Activated T-helper 2 cell treated with anti-CD3 and anti-CD28 coated beads, Interferon-gamma antibody, Interleukin-2, Interleukin-4, amounts not matched to agents 10 μg/mL and 5 μg/mL and 100 μg/mL, durations not matched to agents 14 hours and 24 hours and 36 hours (primary cell): ENCODE measurements at regions not wholly inside any gene's neighbourhood (a gene's known extent, or its start where the extent isn't known, plus 50 kb on each side); places are given as distances from the start of the nearest gene placed in this dataset.
"Not testable (repeated sequence)": the region's sequence is repeated elsewhere in the genome, so short reads cannot be mapped to it uniquely, and the experiment has no call there.

Experiments used
- DNase-seq: peaks from one replicate; pipeline ENCODE4 v3.0.0; 2021; ENCODE audit warnings: low spot score
- H3K27ac Mint-ChIP-seq: one replicate; pipeline ENCODE4 v1.8.0; 2021; ENCODE audit warnings: mixed read lengths
- H3K27me3 Mint-ChIP-seq: one replicate; pipeline ENCODE4 v1.8.0; 2021; ENCODE audit warnings: low read depth, mixed read lengths
- H3K36me3 Mint-ChIP-seq: one replicate; pipeline ENCODE4 v1.8.0; 2021; ENCODE audit warnings: low read depth, mixed read lengths
- H3K4me1 Mint-ChIP-seq: one replicate; pipeline ENCODE4 v1.8.0; 2021; ENCODE audit warnings: low read depth, mixed read lengths
- H3K4me3 Mint-ChIP-seq: one replicate; pipeline ENCODE4 v1.8.0; 2021; ENCODE audit warnings: low read depth, mild to moderate bottlenecking, moderate library complexity, mixed read lengths
- H3K9me3 Mint-ChIP-seq: one replicate; pipeline ENCODE4 v1.8.0; 2021; ENCODE audit warnings: mixed read lengths
- intact Hi-C: fragments of 100-400 bp; cut with micrococcal nuclease; formaldehyde crosslinking; loops from one replicate; pipeline ENCODE4 v1.15.1; 2023

- Mint-ChIP-seq H3K4me3 (no peak overlapping the region), H3K4me1 (no peaks in the 10 kb centered on the region), H3K27ac (no peak overlapping the region), H3K36me3 (no peaks in the 10 kb centered on the region), H3K9me3 (no peaks in the 10 kb centered on the region), H3K27me3 (no peaks in the 10 kb centered on the region)
- intact Hi-C loops, result no loop called here
- no peak for DNase-seq
These were observed 587.7 kb downstream of the MATN1 start for GRCh38 chr1:30135698-30136097.

- Mint-ChIP-seq H3K9me3 (no peaks in the 10 kb centered on the region), H3K27me3 (no peaks in the 10 kb centered on the region), H3K36me3 (no peaks in the 10 kb centered on the region), H3K4me1 (no peaks in the 10 kb centered on the region), H3K4me3 (no peak overlapping the region), H3K27ac (no peak overlapping the region)
- DNase-seq, result no peak
- intact Hi-C loops, result no loop called here
These were observed 588.7 kb downstream of the MATN1 start for GRCh38 chr1:30134466-30135217.

GRCh38 chr1:30133414-30134055 lies 589.9 kb downstream of the MATN1 start:
- H3K9me3 Mint-ChIP-seq, result no peaks in the 10 kb centered on the region
- no peak overlapping the region for H3K4me3 Mint-ChIP-seq
- intact Hi-C loops, result no loop called here

GRCh38 chr1:30132602-30133286 lies 590.6 kb downstream of the MATN1 start:
- no peaks in the 10 kb centered on the region for H3K27me3 Mint-ChIP-seq
- no peaks in the 10 kb centered on the region for H3K4me1 Mint-ChIP-seq
- intact Hi-C loops, result no loop called here
- DNase-seq, result no peak
- H3K36me3 Mint-ChIP-seq, result no peaks in the 10 kb centered on the region
- no peak overlapping the region for H3K4me3 Mint-ChIP-seq
- no peaks in the 10 kb centered on the region for H3K9me3 Mint-ChIP-seq
- H3K27ac Mint-ChIP-seq, result no peak overlapping the region

More at GRCh38 chr1:30133414-30134055, 589.9 kb downstream of the MATN1 start:
- H3K27ac Mint-ChIP-seq, result no peak overlapping the region
- DNase-seq, result no peak
- H3K27me3 Mint-ChIP-seq, result no peaks in the 10 kb centered on the region
- no peaks in the 10 kb centered on the region for H3K36me3 Mint-ChIP-seq
- H3K4me1 Mint-ChIP-seq, result no peaks in the 10 kb centered on the region

- H3K4me1 Mint-ChIP-seq, H3K36me3 Mint-ChIP-seq, DNase-seq, intact Hi-C loops, H3K4me3 Mint-ChIP-seq, H3K9me3 Mint-ChIP-seq, H3K27ac Mint-ChIP-seq, H3K27me3 Mint-ChIP-seq: not testable (repeated sequence)
These were observed 592.8 kb downstream of the MATN1 start for GRCh38 chr1:30130566-30130965.

- Mint-ChIP-seq H3K27me3 (no peaks in the 10 kb centered on the region), H3K27ac (no peak overlapping the region), H3K4me3 (no peak overlapping the region)
These were observed 593.3 kb downstream of the MATN1 start for GRCh38 chr1:30130099-30130498.

GRCh38 chr1:30129421-30130055 lies 593.8 kb downstream of the MATN1 start:
- no peak for DNase-seq
- intact Hi-C loops, result no loop called here
- H3K36me3 Mint-ChIP-seq, result no peaks in the 10 kb centered on the region
- H3K27me3 Mint-ChIP-seq, result no peaks in the 10 kb centered on the region
- H3K9me3 Mint-ChIP-seq, result no peaks in the 10 kb centered on the region
- no peak overlapping the region for H3K4me3 Mint-ChIP-seq
- H3K4me1 Mint-ChIP-seq, result no peaks in the 10 kb centered on the region
- H3K27ac Mint-ChIP-seq, result no peak overlapping the region

More at GRCh38 chr1:30130099-30130498, 593.3 kb downstream of the MATN1 start:
- Mint-ChIP-seq H3K4me1 (no peaks in the 10 kb centered on the region), H3K9me3 (no peaks in the 10 kb centered on the region), H3K36me3 (no peaks in the 10 kb centered on the region)
- DNase-seq, result no peak
- intact Hi-C loops, result no loop called here

- Mint-ChIP-seq H3K9me3 (no peaks in the 10 kb centered on the region), H3K4me1 (no peaks in the 10 kb centered on the region), H3K27ac (no peak overlapping the region), H3K4me3 (no peak overlapping the region), H3K36me3 (no peaks in the 10 kb centered on the region), H3K27me3 (no peaks in the 10 kb centered on the region)
- DNase-seq, result no peak
- intact Hi-C loops, result no loop called here
These were observed 594.4 kb downstream of the MATN1 start for GRCh38 chr1:30129001-30129408.

GRCh38 chr1:30126848-30127247 lies 596.5 kb downstream of the MATN1 start:
- Mint-ChIP-seq H3K27ac (no peak overlapping the region), H3K36me3 (no peaks in the 10 kb centered on the region), H3K4me3 (no peak overlapping the region), H3K4me1 (no peaks in the 10 kb centered on the region), H3K27me3 (no peaks in the 10 kb centered on the region), H3K9me3 (no peaks in the 10 kb centered on the region)
- no peak for DNase-seq
- intact Hi-C loops, result no loop called here

GRCh38 chr1:30125821-30126170 lies 597.6 kb downstream of the MATN1 start:
- DNase-seq, result no peak
- no peak overlapping the region for H3K27ac Mint-ChIP-seq
- no peak overlapping the region for H3K4me3 Mint-ChIP-seq
- H3K9me3 Mint-ChIP-seq, result no peaks in the 10 kb centered on the region
- no peaks in the 10 kb centered on the region for H3K36me3 Mint-ChIP-seq
- no peaks in the 10 kb centered on the region for H3K4me1 Mint-ChIP-seq
- no peaks in the 10 kb centered on the region for H3K27me3 Mint-ChIP-seq
- intact Hi-C loops, result no loop called here

- no peak overlapping the region for H3K27ac Mint-ChIP-seq
- H3K9me3 Mint-ChIP-seq, result no peaks in the 10 kb centered on the region
- H3K4me1 Mint-ChIP-seq, result no peaks in the 10 kb centered on the region
- no peaks in the 10 kb centered on the region for H3K27me3 Mint-ChIP-seq
- no peak overlapping the region for H3K4me3 Mint-ChIP-seq
- DNase-seq, result no peak
- intact Hi-C loops, result no loop called here
- H3K36me3 Mint-ChIP-seq, result no peaks in the 10 kb centered on the region
These were observed 598.2 kb downstream of the MATN1 start for GRCh38 chr1:30125021-30125820.

- no peak overlapping the region for H3K27ac Mint-ChIP-seq
- no peak for DNase-seq
- H3K4me1 Mint-ChIP-seq, result no peaks in the 10 kb centered on the region
- H3K36me3 Mint-ChIP-seq, result no peaks in the 10 kb centered on the region
- no peaks in the 10 kb centered on the region for H3K9me3 Mint-ChIP-seq
- intact Hi-C loops, result no loop called here
- H3K27me3 Mint-ChIP-seq, result no peaks in the 10 kb centered on the region
- H3K4me3 Mint-ChIP-seq, result no peak overlapping the region
These were observed 599.5 kb downstream of the MATN1 start for GRCh38 chr1:30123896-30124295.
